Stimulated activated CD4-positive, alpha-beta T cell treated with anti-CD3 and anti-CD28 coated beads, Interleukin-15, amount 100 ng/mL, for 1 hour (primary cell): ENCODE measurements at regions not wholly inside any gene's neighbourhood (a gene's known extent, or its start where the extent isn't known, plus 50 kb on each side); places are given as distances from the start of the nearest gene placed in this dataset.

Experiments
- DNase-seq, 2 donors: peaks; one replicate each; pipeline ENCODE4 v3.0.0-alpha.2; 2020; ENCODE audit warnings: low read depth in 1 of 2, low spot score in 1 of 2

- no peak for DNase-seq
These were observed 477.9 kb downstream of the LMO4 start for GRCh38 chr1:87806379-87807094.

DNA sequence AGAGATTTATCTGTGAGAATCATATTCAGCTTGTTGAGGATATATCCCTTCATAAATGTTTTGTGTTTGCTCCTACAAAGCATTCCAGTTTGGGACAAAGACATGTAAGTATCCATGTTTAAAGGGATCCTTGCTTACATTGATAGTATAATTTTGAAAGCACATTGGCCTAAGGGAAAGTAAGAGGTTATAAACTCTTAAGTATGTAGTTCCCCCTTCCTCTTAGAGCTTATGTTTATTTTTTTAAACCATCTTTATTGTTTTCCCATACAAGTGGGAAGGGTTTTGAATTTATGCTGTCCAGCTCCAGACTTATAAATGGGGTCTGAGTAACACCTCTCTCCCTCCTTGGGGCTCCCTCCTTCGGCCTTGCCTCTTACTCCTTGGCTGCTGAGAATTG lies 481.5 kb downstream of the LMO4 start:
- DNase-seq, result no peak

DNA sequence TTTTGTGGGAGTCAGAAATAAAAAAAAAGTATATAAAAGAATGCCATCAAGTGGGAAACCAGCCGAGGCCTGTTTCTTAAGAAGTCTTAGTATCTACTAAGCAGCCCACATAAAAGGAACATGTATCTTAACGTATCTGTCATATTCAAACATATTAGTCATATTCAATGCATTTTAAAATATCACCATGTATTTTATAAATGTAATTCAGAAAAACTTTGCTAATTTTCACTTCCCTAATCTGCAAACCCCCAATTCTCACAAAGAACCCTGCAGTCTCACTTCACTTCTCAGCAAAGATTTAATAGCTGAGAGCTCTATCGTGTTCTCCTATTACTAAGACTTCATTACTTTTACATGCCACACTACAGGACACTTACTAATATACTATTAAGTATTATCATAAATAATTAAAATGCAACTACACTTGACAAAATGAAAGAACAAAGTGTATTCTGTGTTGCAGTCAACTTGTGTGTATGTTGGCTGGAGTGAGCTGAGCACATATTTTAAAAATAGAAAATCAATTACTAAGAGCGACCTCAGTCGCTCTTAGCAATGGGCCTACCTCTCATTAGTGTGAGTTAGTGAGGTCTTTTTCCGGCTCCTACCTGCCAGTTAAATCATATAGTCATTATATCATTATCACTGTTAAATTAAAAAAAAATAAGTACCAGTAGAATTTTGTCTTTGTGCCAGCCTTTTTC lies 484.3 kb downstream of the LMO4 start:
- no peak for DNase-seq

DNA sequence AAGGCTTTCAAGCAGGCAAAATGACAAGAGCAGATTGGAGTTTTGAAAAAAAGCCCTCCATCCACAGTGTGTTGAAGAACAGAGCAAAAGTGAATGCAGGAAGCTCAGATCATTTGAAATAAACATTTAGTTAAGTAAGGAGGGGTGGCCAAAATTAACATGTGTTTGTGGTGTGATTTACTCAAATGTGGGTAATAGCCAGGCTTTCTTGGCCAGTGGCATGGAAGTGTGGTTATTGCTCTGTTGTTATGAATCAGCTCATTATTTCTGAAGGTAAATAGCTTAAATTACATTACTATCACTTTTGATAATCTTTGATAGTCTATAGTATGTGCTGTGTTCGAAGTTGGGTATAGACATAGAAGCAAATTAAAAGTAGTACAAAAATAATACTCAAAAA lies 485.9 kb downstream of the LMO4 start:
- no peak for DNase-seq

- DNase-seq, result no peak
These were observed 488.0 kb downstream of the LMO4 start for GRCh38 chr1:87816646-87817045.

- no peak for DNase-seq
These were observed 492.1 kb downstream of the LMO4 start for GRCh38 chr1:87820668-87821334.

- DNase-seq, result no peak
These were observed 492.6 kb downstream of the LMO4 start for GRCh38 chr1:87821335-87821697.

GRCh38 chr1:87826681-87827251 lies 498.1 kb downstream of the LMO4 start:
- DNase-seq, result no peak

GRCh38 chr1:87829360-87829759 lies 500.7 kb downstream of the LMO4 start:
- no peak for DNase-seq

- DNase-seq, result no peak
These were observed 501.8 kb downstream of the LMO4 start for GRCh38 chr1:87830432-87830978.

GRCh38 chr1:87833166-87833565 lies 504.5 kb downstream of the LMO4 start:
- DNase-seq, result no peak

DNA sequence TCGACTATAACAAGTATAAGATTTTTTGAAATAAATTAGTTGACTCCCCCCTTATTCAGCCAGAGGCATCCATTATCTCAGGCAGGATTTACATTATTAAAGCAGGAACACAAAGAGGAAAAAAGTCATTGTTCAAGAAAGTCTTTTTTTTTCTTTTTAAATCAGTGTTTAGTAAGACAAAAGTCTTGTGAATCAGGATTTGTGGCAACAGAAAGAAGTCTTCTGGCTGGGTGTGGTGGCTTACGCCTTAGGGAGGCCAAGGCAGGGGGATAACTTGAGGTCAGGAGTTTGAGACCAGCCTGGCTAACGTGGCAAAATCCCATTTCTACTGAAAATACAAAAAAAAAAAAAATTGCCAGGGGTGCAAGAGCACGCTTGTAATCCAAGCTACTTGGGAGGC lies 505.5 kb downstream of the LMO4 start:
- DNase-seq, result no peak

GRCh38 chr1:87834941-87835340 lies 506.3 kb downstream of the LMO4 start:
- no peak for DNase-seq

DNA sequence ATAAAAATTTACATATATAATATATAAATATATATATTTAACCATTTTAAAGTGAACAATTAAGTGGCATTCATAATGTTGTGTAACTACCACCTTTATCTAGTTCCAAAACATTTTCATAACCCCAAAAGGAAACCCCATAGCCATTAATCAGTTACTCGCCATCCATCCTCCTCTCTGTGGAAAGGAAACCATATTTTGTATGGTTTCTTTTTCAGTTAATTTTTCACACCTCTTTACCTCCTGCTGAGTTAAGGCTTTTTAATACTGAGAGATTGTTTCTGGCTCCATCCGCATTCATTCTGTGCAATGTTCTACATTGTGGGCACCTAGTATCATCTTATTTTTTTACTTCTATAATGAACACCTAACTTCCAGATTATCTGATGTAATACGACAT lies 512.1 kb downstream of the LMO4 start:
- DNase-seq, result no peak

DNA sequence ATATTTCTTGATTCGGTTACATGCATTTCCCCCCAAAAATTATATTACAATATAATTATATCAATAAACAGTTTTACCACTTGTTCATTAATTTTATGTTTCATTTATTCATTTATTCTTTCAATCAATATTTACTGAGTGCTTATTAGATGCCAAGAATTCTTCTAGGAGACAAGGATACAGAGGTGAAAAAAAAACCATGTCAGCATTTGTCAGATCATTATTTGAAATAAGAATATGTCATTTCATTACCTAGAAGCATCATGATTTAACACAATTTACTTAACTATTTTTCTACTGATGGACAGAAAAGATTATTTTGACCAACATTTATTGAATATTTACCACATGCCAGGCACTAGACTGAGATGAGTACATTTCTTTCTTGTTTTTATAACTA lies 512.7 kb downstream of the LMO4 start:
- no peak for DNase-seq

GRCh38 chr1:87842156-87842555 lies 513.5 kb downstream of the LMO4 start:
- DNase-seq, result no peak

GRCh38 chr1:87844251-87844650 lies 515.6 kb downstream of the LMO4 start:
- DNase-seq, result no peak

- no peak for DNase-seq
These were observed 522.8 kb downstream of the LMO4 start for GRCh38 chr1:87851490-87851889.

DNA sequence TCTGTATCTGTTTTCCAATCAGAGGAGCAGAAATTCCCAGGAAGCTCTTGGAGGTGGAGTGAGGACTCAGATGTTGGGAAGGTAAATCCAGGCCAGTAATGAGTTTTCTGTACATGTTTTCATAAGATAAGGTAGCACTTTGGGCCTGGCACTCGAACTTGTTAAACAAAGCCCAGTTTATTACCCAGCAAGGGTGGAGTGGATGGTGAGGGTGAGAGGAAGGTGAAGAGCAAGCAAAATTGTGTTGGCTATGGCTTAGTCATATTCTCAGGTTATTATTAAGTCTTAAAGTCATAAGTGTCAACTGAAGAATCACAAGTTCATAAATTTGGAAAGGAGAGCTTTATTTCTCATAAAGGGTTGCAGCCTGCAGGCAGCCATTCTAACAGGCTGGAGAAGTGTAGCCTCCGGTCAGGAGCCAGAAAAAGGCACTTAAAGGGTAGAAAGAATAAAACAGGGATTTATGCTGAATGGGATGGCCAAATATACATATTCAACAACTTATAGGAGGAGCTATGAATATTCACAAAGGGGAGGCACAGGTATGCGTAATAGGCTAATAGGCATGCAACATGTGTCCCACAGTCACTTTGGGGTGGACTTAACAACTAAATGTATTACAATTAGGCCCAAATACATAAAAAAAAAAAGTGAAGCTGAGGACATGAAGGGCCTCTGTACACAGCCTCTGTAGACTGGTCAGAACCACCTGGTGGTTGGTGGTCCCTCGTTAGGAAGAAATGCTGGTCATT lies 523.9 kb downstream of the LMO4 start:
- DNase-seq, result no peak

DNA sequence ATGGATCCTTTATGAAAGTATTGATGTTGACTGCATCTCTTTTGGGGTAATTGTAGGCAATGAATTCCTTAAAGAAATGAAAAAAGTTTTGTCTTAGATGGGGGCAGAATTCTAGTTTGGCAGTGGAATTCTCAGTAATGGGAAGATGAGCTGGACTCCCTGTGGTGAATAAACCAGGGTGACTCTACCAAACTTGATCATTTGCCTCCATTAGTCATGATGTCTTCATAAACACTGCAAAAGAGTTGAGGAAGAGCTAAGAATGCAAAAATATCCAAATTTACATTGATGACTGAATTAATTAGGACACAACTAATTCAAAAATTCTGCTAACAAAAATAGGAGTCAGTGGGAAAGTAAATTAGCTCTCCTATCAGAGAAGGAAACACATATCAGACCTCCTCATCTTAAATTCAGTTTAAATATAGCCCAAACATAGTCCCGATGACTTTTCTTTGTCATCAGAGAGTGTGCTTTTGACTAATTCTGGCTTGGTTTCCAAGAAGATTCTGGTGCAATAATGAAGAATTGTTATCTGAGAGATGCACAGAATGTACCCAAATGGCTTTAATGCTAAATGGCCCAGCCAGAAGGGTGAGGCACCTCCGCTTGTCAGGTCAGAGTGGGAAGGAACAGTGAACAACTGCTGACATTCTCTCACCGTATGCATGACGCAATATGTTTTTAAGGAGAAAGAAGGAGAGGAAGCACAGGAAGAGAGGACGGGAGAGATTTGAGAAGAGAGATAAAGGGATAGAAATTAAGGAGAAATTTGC lies 525.1 kb downstream of the LMO4 start:
- no peak for DNase-seq
